OCI-LY1 (cell line): ENCODE measurements at regions not wholly inside any gene's neighbourhood (a gene's known extent, or its start where the extent isn't known, plus 50 kb on each side); places are given as distances from the start of the nearest gene placed in this dataset.

Experiments
- CTCF ChIP-seq: fragments of 200-600 bp; sonication (generic), shearing (Covaris generic); IDR thresholded peaks from 2 replicates; pipeline ENCODE4 v1.5.1; 2017; ENCODE audit warnings: mild to moderate bottlenecking, antibody characterized with exemption, low read length, moderate library complexity, mixed read lengths
- EZH2 ChIP-seq: fragments of 200-600 bp; sonication (generic), shearing (Covaris generic); IDR thresholded peaks from 2 replicates; pipeline ENCODE4 v1.8.0; 2017; ENCODE audit warnings: borderline replicate concordance, mixed run types, mild to moderate bottlenecking, antibody characterized with exemption, low read length, moderate library complexity, mixed read lengths

DNA sequence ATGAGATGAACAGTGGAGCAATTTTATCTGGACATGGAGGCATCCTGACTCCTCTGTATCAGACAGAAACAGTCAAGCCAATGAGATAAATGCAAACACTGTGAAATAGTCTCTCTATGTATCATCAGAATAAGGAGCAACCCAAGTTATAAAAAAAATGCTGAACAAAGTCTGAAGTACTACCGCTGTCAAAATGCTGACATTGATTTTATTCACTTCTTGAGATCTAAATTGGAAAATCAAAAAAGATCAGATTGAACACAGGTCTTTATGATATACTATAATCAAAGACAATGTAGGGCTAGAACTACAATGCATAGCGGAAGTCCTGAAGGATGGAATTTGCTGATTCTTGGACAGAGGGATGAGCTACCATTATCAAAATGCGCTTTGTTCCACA is 76.1 kb downstream of the FTHL17 start:
- TF ChIP-seq EZH2: no peak
- TF ChIP-seq CTCF: no peak
